Suprapubic skin (tissue), 4 donors: ENCODE measurements at regions not wholly inside any gene's neighbourhood (a gene's known extent, or its start where the extent isn't known, plus 50 kb on each side); places are given as distances from the start of the nearest gene placed in this dataset.

Experiments
- DNase-seq, 2 donors: peaks; one replicate each; pipeline ENCODE4 v3.0.0-alpha.2; 2019; ENCODE audit warnings: low spot score in 2 of 2
- H3K27ac ChIP-seq: fragments of 200-600 bp; sonication (generic); one replicate; pipeline ENCODE4 v1.5.1; 2019
- H3K27me3 ChIP-seq: fragments of 200-600 bp; sonication (generic); one replicate; pipeline ENCODE4 v1.5.1; 2019
- H3K36me3 ChIP-seq: fragments of 200-600 bp; sonication (generic); one replicate; pipeline ENCODE4 v1.5.1; 2019
- H3K4me1 ChIP-seq: fragments of 200-600 bp; sonication (generic); one replicate; pipeline ENCODE4 v1.5.1; 2019
- H3K4me3 ChIP-seq: fragments of 200-600 bp; sonication (generic); one replicate; pipeline ENCODE4 v1.5.1; 2019; ENCODE audit warnings: mild to moderate bottlenecking
- H3K9me3 ChIP-seq: fragments of 200-600 bp; sonication (generic); one replicate; pipeline ENCODE4 v1.5.1; 2019
- EP300 ChIP-seq: sonication (generic); formaldehyde crosslinking; IDR thresholded peaks from one replicate; pipeline ENCODE4 v1.6.1; 2017; ENCODE audit warnings: antibody characterized with exemption
- POLR2A ChIP-seq, 2 donors: fragments of 450-650 bp; IDR thresholded peaks; one replicate each; pipeline ENCODE4 v1.6.1; 2017; ENCODE audit warnings: antibody characterized with exemption in 2 of 2, mild to moderate bottlenecking in 2 of 2, moderate library complexity in 2 of 2
- POLR2AphosphoS5 ChIP-seq, 3 donors: sonication (generic); formaldehyde crosslinking; IDR thresholded peaks; one replicate each; pipeline ENCODE4 v1.6.1; 2017; ENCODE audit warnings: antibody characterized with exemption in 3 of 3
- WGBS: methylation state at CpG from one replicate; pipeline ENCODE4 v1.1.5; 2018; 5-methylcytosine and 5-hydroxymethylcytosine counted together
- TF ChIP-seq, protein P1 (sequence below), 2 donors: fragments of 200-600 bp in 1 of 2; fragments of 450-650 bp in 1 of 2; sonication (generic) in 1 of 2; IDR thresholded peaks; one replicate each; pipeline ENCODE4 v1.5.1; 2016 to 2019; ENCODE audit warnings: antibody characterized with exemption in 2 of 2, mild to moderate bottlenecking in 1 of 2, moderate library complexity in 1 of 2

DNA sequence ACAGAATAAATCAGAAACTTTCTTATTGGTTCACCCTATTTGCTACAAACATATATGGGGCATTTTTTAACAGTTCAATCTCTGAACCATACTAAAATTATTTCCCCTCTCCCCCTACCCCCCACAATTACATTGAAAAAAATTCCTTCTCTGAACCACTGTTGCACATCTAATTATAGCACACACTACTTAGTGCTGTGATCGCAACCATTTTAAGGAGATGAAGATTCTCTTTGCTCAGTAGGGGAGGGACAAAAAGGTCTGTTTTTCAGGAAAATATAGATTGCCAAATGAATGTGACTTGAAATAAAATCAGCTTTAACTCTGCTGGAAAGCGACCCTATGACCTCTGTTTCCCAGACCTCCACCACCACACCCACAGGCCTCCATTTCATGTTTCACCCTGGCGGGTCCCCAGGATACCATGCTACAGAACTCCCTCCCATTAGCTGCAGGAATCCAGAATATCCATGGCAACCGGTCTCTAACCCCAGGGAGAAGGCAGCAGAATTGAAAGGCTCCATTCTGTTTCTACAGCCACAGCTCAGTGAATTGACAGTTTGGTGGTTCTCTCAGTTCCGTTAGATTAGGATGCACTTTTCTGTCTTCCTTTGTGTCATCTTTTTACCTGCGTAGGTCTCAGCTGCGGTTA is 286.3 kb downstream of the TBC1D4 start:
- Histone ChIP-seq H3K9me3 (no peaks in the 10 kb centered on the region), H3K27me3 (no peaks in the 10 kb centered on the region), H3K4me3 (no peak overlapping the region), H3K27ac (no peak overlapping the region), H3K36me3 (no peaks in the 10 kb centered on the region), H3K4me1 (no peaks in the 10 kb centered on the region)
- TF ChIP-seq POLR2A (IDR thresholded peaks at IDR 0.05), result no peak
- TF ChIP-seq POLR2AphosphoS5 (IDR thresholded peaks at IDR 0.05), result no peak
- TF ChIP-seq, protein P1, sequence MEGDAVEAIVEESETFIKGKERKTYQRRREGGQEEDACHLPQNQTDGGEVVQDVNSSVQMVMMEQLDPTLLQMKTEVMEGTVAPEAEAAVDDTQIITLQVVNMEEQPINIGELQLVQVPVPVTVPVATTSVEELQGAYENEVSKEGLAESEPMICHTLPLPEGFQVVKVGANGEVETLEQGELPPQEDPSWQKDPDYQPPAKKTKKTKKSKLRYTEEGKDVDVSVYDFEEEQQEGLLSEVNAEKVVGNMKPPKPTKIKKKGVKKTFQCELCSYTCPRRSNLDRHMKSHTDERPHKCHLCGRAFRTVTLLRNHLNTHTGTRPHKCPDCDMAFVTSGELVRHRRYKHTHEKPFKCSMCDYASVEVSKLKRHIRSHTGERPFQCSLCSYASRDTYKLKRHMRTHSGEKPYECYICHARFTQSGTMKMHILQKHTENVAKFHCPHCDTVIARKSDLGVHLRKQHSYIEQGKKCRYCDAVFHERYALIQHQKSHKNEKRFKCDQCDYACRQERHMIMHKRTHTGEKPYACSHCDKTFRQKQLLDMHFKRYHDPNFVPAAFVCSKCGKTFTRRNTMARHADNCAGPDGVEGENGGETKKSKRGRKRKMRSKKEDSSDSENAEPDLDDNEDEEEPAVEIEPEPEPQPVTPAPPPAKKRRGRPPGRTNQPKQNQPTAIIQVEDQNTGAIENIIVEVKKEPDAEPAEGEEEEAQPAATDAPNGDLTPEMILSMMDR (IDR thresholded peaks at IDR 0.05), result no peak
- TF ChIP-seq EP300, result no peak
- DNase-seq, result no peak
- WGBS, result 76% methylated on average over 7 of the region's 7 CpGs

DNA sequence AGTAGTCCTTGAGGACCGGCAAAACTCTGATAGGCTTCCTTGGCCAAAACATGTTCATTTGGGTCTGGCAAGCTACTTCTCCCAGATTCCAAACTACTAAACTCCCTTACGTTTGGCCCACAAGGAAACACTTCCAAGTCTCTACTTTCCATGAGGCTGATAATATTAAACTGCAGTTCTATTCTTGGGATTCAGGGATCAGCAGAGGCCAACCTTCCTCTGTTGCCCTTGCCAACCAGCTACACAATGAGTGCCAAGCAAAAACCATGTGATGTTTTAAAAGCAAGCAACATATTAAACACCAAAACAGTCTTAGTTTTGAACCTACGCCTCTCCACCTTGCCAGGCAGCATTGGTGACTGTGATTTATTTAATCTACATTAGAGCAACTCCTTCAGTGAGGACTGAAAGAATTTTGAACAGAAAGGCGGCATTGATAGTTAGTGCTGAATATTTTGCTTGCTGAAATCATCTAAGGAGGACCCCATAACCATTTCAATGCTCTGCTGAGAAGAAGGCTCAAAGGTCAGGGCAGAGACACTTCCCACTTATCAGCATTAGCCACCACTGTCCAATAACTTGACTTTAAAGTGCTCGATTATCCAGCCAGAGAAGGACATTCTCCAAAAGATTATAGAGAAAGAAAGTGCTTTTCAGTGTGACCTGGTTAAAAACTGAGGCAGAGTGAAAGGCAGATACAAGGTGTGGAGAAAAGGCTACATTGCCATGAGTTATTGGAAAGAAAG is 287.1 kb downstream of the TBC1D4 start:
- WGBS, result 62% methylated on average over 5 of the region's 5 CpGs
- TF ChIP-seq POLR2AphosphoS5 (IDR thresholded peaks at IDR 0.05), result no peak
- TF ChIP-seq EP300, result no peak
- TF ChIP-seq, protein P1 (IDR thresholded peaks at IDR 0.05), result no peak
- no peak for TF ChIP-seq POLR2A (IDR thresholded peaks at IDR 0.05)
- DNase-seq, result no peak
- Histone ChIP-seq H3K4me1 (no peaks in the 10 kb centered on the region), H3K27ac (no peak overlapping the region), H3K9me3 (no peaks in the 10 kb centered on the region), H3K4me3 (no peak overlapping the region), H3K27me3 (no peaks in the 10 kb centered on the region), H3K36me3 (no peaks in the 10 kb centered on the region)

DNA sequence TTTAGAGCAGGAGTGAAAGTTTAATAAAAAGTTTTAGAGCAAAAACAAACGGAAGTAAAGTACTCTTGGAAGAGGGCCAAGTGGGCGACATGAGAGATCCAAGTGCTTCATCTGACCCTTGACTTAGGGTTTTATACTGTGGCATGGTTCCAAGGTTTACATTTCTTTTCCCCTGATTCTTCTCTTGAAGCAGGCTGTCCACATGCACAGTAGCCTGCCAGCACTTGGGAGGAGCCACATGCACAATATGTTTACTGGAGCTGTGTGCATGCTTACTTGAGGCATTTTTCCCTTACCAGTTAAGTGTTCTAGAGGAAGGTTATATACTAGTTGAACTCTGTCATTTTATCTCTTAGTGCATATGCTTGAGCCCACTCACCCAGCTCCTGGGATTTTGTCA is 295.6 kb downstream of the TBC1D4 start:
- no peak overlapping the region for H3K4me3 ChIP-seq
- H3K9me3 ChIP-seq, result no peaks in the 10 kb centered on the region
- TF ChIP-seq, protein P1 (IDR thresholded peaks at IDR 0.05), result no peak
- TF ChIP-seq POLR2AphosphoS5 (IDR thresholded peaks at IDR 0.05) (no peak), POLR2A (IDR thresholded peaks at IDR 0.05) (no peak), EP300 (no peak)
- 12% methylated on average over 2 of the region's 2 CpGs for WGBS
- no peaks in the 10 kb centered on the region for H3K4me1 ChIP-seq
- no peak for DNase-seq
- peaks cover 6% of the 10 kb centered on the region for H3K27me3 ChIP-seq
- H3K36me3 ChIP-seq, result no peaks in the 10 kb centered on the region
- no peak overlapping the region for H3K27ac ChIP-seq

DNA sequence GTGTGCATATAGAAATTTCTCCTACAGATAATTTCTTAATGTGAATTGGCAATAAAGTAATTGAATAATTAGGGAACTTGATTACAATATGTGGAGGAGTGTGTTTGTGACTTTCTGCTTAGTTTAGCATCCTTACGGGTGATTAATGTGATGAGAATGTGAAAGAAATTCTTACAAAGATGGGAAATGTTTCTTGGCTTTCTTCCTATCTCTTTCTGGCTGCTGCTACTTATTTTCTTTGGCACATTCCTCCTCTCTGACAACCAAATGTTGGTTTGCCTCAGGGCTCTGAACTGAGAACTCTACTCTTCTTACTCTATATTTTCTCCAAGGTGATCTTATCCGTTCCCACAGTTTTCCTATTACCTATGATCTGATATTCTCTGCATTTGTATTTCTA is 300.1 kb downstream of the TBC1D4 start:
- H3K36me3 ChIP-seq, result no peaks in the 10 kb centered on the region
- H3K4me3 ChIP-seq, result no peak overlapping the region
- no peak for TF ChIP-seq EP300
- TF ChIP-seq, protein P1 (IDR thresholded peaks at IDR 0.05), result no peak
- no peak for TF ChIP-seq POLR2A (IDR thresholded peaks at IDR 0.05)
- no peak for TF ChIP-seq POLR2AphosphoS5 (IDR thresholded peaks at IDR 0.05)
- peaks cover 6% of the 10 kb centered on the region for H3K27me3 ChIP-seq
- no peak for DNase-seq
- 37% methylated on average over 2 of the region's 2 CpGs for WGBS
- no peaks in the 10 kb centered on the region for H3K9me3 ChIP-seq
- H3K27ac ChIP-seq, result no peak overlapping the region
- no peaks in the 10 kb centered on the region for H3K4me1 ChIP-seq

DNA sequence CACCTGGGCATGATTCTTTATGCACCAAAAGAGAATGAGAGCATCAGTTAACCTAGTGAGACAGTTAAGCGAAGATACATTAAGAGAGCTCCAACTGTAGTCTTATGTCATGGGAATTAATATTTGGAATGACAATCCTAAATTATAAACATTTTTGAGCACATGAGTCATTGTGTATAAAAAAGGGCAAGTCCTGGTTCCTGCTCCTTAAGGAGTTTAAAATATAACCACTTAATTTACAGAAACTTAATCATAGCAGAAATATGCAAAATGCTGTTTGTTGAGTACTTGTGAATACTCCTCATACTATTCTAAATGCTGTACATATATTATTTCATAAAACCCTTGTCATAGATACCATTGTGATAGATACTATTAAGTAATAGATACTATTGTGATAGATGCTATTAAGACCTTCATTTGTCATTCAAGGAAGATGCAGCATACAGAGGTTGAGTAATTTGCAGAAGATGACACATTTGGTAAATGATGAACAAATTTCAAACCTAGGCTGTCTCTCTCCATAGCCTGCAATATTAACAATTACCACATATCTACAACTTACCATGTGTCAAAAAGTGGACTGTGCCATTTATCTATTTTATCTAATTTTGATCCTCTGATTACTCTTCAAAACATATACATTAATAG is 301.0 kb downstream of the TBC1D4 start:
- no peaks in the 10 kb centered on the region for H3K9me3 ChIP-seq
- H3K27me3 ChIP-seq, result peaks cover 6% of the 10 kb centered on the region
- no peak overlapping the region for H3K27ac ChIP-seq
- TF ChIP-seq, protein P1 (IDR thresholded peaks at IDR 0.05), result no peak
- TF ChIP-seq POLR2AphosphoS5 (IDR thresholded peaks at IDR 0.05) (no peak), POLR2A (IDR thresholded peaks at IDR 0.05) (no peak), EP300 (no peak)
- no peak overlapping the region for H3K4me3 ChIP-seq
- 73% methylated on average over 1 of the region's 1 CpG for WGBS
- no peak for DNase-seq
- no peaks in the 10 kb centered on the region for H3K36me3 ChIP-seq
- H3K4me1 ChIP-seq, result no peaks in the 10 kb centered on the region
